T-helper 1 cell treated with Interleukin-12 subunit alpha and Interleukin-12 subunit beta and Interleukin-4 antibody, amounts not matched to agents 30 μg/mL and 1 μg/mL, for 36 hours (primary cell): ENCODE measurements at regions not wholly inside any gene's neighbourhood (a gene's known extent, or its start where the extent isn't known, plus 50 kb on each side); places are given as distances from the start of the nearest gene placed in this dataset.

Experiments used
- H3K27ac Mint-ChIP-seq: one replicate; pipeline ENCODE4 v1.8.0; 2021; ENCODE audit warnings: mild to moderate bottlenecking, mixed read lengths
- H3K27me3 Mint-ChIP-seq: one replicate; pipeline ENCODE4 v1.8.0; 2021; ENCODE audit warnings: low read depth, mixed read lengths
- H3K36me3 Mint-ChIP-seq: one replicate; pipeline ENCODE4 v1.8.0; 2021; ENCODE audit warnings: low read depth, mixed read lengths
- H3K4me1 Mint-ChIP-seq: one replicate; pipeline ENCODE4 v1.8.0; 2021; ENCODE audit warnings: low read depth, mixed read lengths
- H3K4me3 Mint-ChIP-seq: one replicate; pipeline ENCODE4 v1.8.0; 2021; ENCODE audit warnings: mild to moderate bottlenecking, moderate library complexity, mixed read lengths
- H3K9me3 Mint-ChIP-seq: one replicate; pipeline ENCODE4 v1.8.0; 2021; ENCODE audit warnings: mixed read lengths

- H3K27ac Mint-ChIP-seq, result no peak overlapping the region
- peaks cover 28% of the 10 kb centered on the region for H3K9me3 Mint-ChIP-seq
- no peaks in the 10 kb centered on the region for H3K36me3 Mint-ChIP-seq
- no peaks in the 10 kb centered on the region for H3K4me1 Mint-ChIP-seq
- H3K4me3 Mint-ChIP-seq, result no peak overlapping the region
- H3K27me3 Mint-ChIP-seq, result no peaks in the 10 kb centered on the region
Measured at GRCh38 chr14:42642787-42643186, 1036.1 kb downstream of the LRFN5 start.

GRCh38 chr14:42633504-42634095 lies 1026.9 kb downstream of the LRFN5 start:
- Mint-ChIP-seq H3K4me1 (no peaks in the 10 kb centered on the region), H3K27ac (no peak overlapping the region), H3K4me3 (no peak overlapping the region), H3K27me3 (no peaks in the 10 kb centered on the region), H3K9me3 (peaks cover 21% of the 10 kb centered on the region), H3K36me3 (no peaks in the 10 kb centered on the region)

GRCh38 chr14:42629553-42629952 lies 1022.9 kb downstream of the LRFN5 start:
- H3K9me3 Mint-ChIP-seq, result peaks cover 10% of the 10 kb centered on the region
- no peak overlapping the region for H3K27ac Mint-ChIP-seq
- no peak overlapping the region for H3K4me3 Mint-ChIP-seq
- no peaks in the 10 kb centered on the region for H3K4me1 Mint-ChIP-seq
- no peaks in the 10 kb centered on the region for H3K36me3 Mint-ChIP-seq
- no peaks in the 10 kb centered on the region for H3K27me3 Mint-ChIP-seq

GRCh38 chr14:42628602-42629001 lies 1021.9 kb downstream of the LRFN5 start:
- no peak overlapping the region for H3K27ac Mint-ChIP-seq
- H3K27me3 Mint-ChIP-seq, result no peaks in the 10 kb centered on the region
- no peak overlapping the region for H3K4me3 Mint-ChIP-seq
- no peaks in the 10 kb centered on the region for H3K36me3 Mint-ChIP-seq
- H3K9me3 Mint-ChIP-seq, result peaks cover 5% of the 10 kb centered on the region
- no peaks in the 10 kb centered on the region for H3K4me1 Mint-ChIP-seq

GRCh38 chr14:42626986-42627385 lies 1020.3 kb downstream of the LRFN5 start:
- Mint-ChIP-seq H3K36me3 (no peaks in the 10 kb centered on the region), H3K4me1 (no peaks in the 10 kb centered on the region)

GRCh38 chr14:42624980-42625761 lies 1018.5 kb downstream of the LRFN5 start:
- Mint-ChIP-seq H3K27me3 (no peaks in the 10 kb centered on the region), H3K4me1 (no peaks in the 10 kb centered on the region), H3K27ac (no peak overlapping the region), H3K9me3 (peaks cover under 1% of the 10 kb centered on the region), H3K36me3 (no peaks in the 10 kb centered on the region), H3K4me3 (no peak overlapping the region)

More at GRCh38 chr14:42626986-42627385, 1020.3 kb downstream of the LRFN5 start:
- no peak overlapping the region for H3K4me3 Mint-ChIP-seq
- no peak overlapping the region for H3K27ac Mint-ChIP-seq
- H3K9me3 Mint-ChIP-seq, result no peaks in the 10 kb centered on the region
- no peaks in the 10 kb centered on the region for H3K27me3 Mint-ChIP-seq

GRCh38 chr14:42617005-42617404 lies 1010.3 kb downstream of the LRFN5 start:
- H3K4me1 Mint-ChIP-seq, result no peaks in the 10 kb centered on the region
- H3K4me3 Mint-ChIP-seq, result no peak overlapping the region
- no peaks in the 10 kb centered on the region for H3K36me3 Mint-ChIP-seq
- H3K27me3 Mint-ChIP-seq, result no peaks in the 10 kb centered on the region
- peaks cover 17% of the 10 kb centered on the region for H3K9me3 Mint-ChIP-seq
- H3K27ac Mint-ChIP-seq, result no peak overlapping the region

GRCh38 chr14:42606839-42607238 lies 1000.2 kb downstream of the LRFN5 start:
- Mint-ChIP-seq H3K36me3 (no peaks in the 10 kb centered on the region), H3K27me3 (no peaks in the 10 kb centered on the region), H3K4me3 (no peak overlapping the region), H3K27ac (no peak overlapping the region), H3K9me3 (peaks cover 8% of the 10 kb centered on the region), H3K4me1 (no peaks in the 10 kb centered on the region)

GRCh38 chr14:42602336-42602845 lies 995.7 kb downstream of the LRFN5 start:
- Mint-ChIP-seq H3K4me1 (no peaks in the 10 kb centered on the region), H3K27ac (no peak overlapping the region), H3K9me3 (peaks cover 7% of the 10 kb centered on the region), H3K36me3 (no peaks in the 10 kb centered on the region), H3K27me3 (no peaks in the 10 kb centered on the region), H3K4me3 (no peak overlapping the region)

GRCh38 chr14:42572032-42572431 lies 965.4 kb downstream of the LRFN5 start:
- no peaks in the 10 kb centered on the region for H3K27me3 Mint-ChIP-seq
- no peak overlapping the region for H3K4me3 Mint-ChIP-seq
- no peaks in the 10 kb centered on the region for H3K4me1 Mint-ChIP-seq
- H3K36me3 Mint-ChIP-seq, result no peaks in the 10 kb centered on the region
- H3K27ac Mint-ChIP-seq, result no peak overlapping the region
- H3K9me3 Mint-ChIP-seq, result peaks cover 34% of the 10 kb centered on the region

GRCh38 chr14:42569227-42569626 lies 962.6 kb downstream of the LRFN5 start:
- Mint-ChIP-seq H3K36me3 (no peaks in the 10 kb centered on the region), H3K27ac (no peak overlapping the region), H3K4me1 (no peaks in the 10 kb centered on the region), H3K4me3 (no peak overlapping the region), H3K9me3 (peaks cover 36% of the 10 kb centered on the region), H3K27me3 (no peaks in the 10 kb centered on the region)

- no peaks in the 10 kb centered on the region for H3K36me3 Mint-ChIP-seq
- H3K4me1 Mint-ChIP-seq, result no peaks in the 10 kb centered on the region
- no peaks in the 10 kb centered on the region for H3K27me3 Mint-ChIP-seq
- H3K27ac Mint-ChIP-seq, result no peak overlapping the region
- H3K4me3 Mint-ChIP-seq, result no peak overlapping the region
- H3K9me3 Mint-ChIP-seq, result peaks cover 23% of the 10 kb centered on the region
Measured at GRCh38 chr14:42565556-42565955, 958.9 kb downstream of the LRFN5 start.

- H3K36me3 Mint-ChIP-seq, result no peaks in the 10 kb centered on the region
- H3K9me3 Mint-ChIP-seq, result peaks cover 24% of the 10 kb centered on the region
- no peak overlapping the region for H3K4me3 Mint-ChIP-seq
- H3K27me3 Mint-ChIP-seq, result no peaks in the 10 kb centered on the region
- no peaks in the 10 kb centered on the region for H3K4me1 Mint-ChIP-seq
- no peak overlapping the region for H3K27ac Mint-ChIP-seq
Measured at GRCh38 chr14:42563313-42563712, 956.6 kb downstream of the LRFN5 start.

- Mint-ChIP-seq H3K27me3 (no peaks in the 10 kb centered on the region), H3K9me3 (peaks cover 16% of the 10 kb centered on the region), H3K27ac (no peak overlapping the region), H3K36me3 (no peaks in the 10 kb centered on the region), H3K4me3 (no peak overlapping the region), H3K4me1 (no peaks in the 10 kb centered on the region)
Measured at GRCh38 chr14:42556551-42556950, 949.9 kb downstream of the LRFN5 start.

- Mint-ChIP-seq H3K9me3 (peaks cover 16% of the 10 kb centered on the region), H3K27ac (no peak overlapping the region), H3K36me3 (no peaks in the 10 kb centered on the region), H3K4me1 (no peaks in the 10 kb centered on the region), H3K4me3 (no peak overlapping the region), H3K27me3 (no peaks in the 10 kb centered on the region)
Measured at GRCh38 chr14:42555365-42555764, 948.7 kb downstream of the LRFN5 start.
